HCT116 (cell line): ENCODE measurements at regions not wholly inside any gene's neighbourhood (a gene's known extent, or its start where the extent isn't known, plus 50 kb on each side); places are given as distances from the start of the nearest gene placed in this dataset.
"Not testable (repeated sequence)": the region's sequence is repeated elsewhere in the genome, so short reads cannot be mapped to it uniquely, and the experiment has no call there.

Source experiments
- ATAC-seq: fragments of 200-7000 bp; cut with Tn5 transposase; 2 replicates; pipeline ENCODE4 v1.9.1; 2020; ENCODE audit warnings: mild to moderate bottlenecking, moderate library complexity
- BruUV-seq: library from RNA; stranded (reverse); fragments of 400-500 nt; replicated peaks from 2 replicates; lab custom pipeline; 2021; lab: Mats Ljungman, UMichigan
- CTCF ChIA-PET: fragments of 300-600 bp; sonication (Branson Sonifier 250); formaldehyde crosslinking; loops from one replicate; lab custom pipeline; 2021; ENCODE audit warnings: antibody characterized with exemption; lab: Charles Lee
- POLR2A ChIA-PET: fragments of 300-600, 350-600 bp; sonication (Branson Sonifier 250); formaldehyde crosslinking; loops from one replicate; lab custom pipeline; 2021; ENCODE audit warnings: antibody characterized with exemption; lab: Charles Lee
- RAD21 ChIA-PET, 2 experiments: fragments of 300-600 bp; sonication (Branson Sonifier 250); formaldehyde crosslinking; loops; one replicate each; lab custom pipeline; 2023; ENCODE audit warnings: low total read pairs in 2 of 2; ENCODE audit not compliant: uncharacterized antibody in 2 of 2, unreplicated experiment in 2 of 2, low non-redundant PET in 1 of 2; lab: Charles Lee
- DNase-seq: peaks from one replicate; pipeline ENCODE4 v3.0.0-alpha.2; 2010; ENCODE audit warnings: low read depth, low spot score
- H2AFZ ChIP-seq: fragments of 200-600 bp; shearing (Covaris generic), sonication (generic); 2 replicates; pipeline ENCODE4 v1.6.1; 2017; ENCODE audit warnings: low read depth, mixed run types, mixed read lengths, antibody characterized with exemption, low read length; ENCODE audit not compliant: poor library complexity, severe bottlenecking
- H3K27ac ChIP-seq: 2 replicates; pipeline ENCODE4 v1.5.1; 2012; ENCODE audit warnings: low read depth, low read length
- H3K27me3 ChIP-seq: fragments of 200-600 bp; sonication (generic); 2 replicates; pipeline ENCODE4 v1.6.1; 2016; ENCODE audit warnings: mixed run types, low read length, mixed read lengths; ENCODE audit not compliant: insufficient read depth
- H3K36me3 ChIP-seq, 2 experiments: fragments of 200-500 bp in 1 of 2; fragments of 200-600 bp in 1 of 2; sonication (Bioruptor generic) in 1 of 2; sonication (generic) in 1 of 2; 2 replicates each; pipeline versions ENCODE4 v1.5.1 to v1.6.1; 2014 to 2016; ENCODE audit warnings: low read length in 2 of 2, inconsistent platforms in 1 of 2, mixed read lengths in 1 of 2, mixed run types in 1 of 2; ENCODE audit not compliant: insufficient read depth in 2 of 2, control insufficient read depth in 1 of 2
- H3K4me1 ChIP-seq, 2 experiments: fragments of 200-600 bp in 1 of 2; sonication (generic) in 1 of 2; 2 replicates each; pipeline versions ENCODE4 v1.5.1 to v1.6.1; 2012 to 2017; ENCODE audit warnings: low read length in 2 of 2, inconsistent platforms in 1 of 2, mild to moderate bottlenecking in 1 of 2, mixed read lengths in 1 of 2, mixed run types in 1 of 2, moderate library complexity in 1 of 2; ENCODE audit not compliant: insufficient read depth in 2 of 2, control insufficient read depth in 1 of 2
- H3K4me2 ChIP-seq: fragments of 200-600 bp; sonication (generic); 2 replicates; pipeline ENCODE4 v1.6.1; 2017; ENCODE audit warnings: mixed run types, low read length, mixed read lengths
- H3K4me3 ChIP-seq, 2 experiments: fragments of 200-600 bp in 1 of 2; sonication (generic) in 1 of 2; replicated peaks in 1 of 2; 2 replicates each; pipeline ENCODE4 v1.5.1; 2011 to 2016; ENCODE audit warnings: low read length in 2 of 2, control low read depth in 1 of 2, low read depth in 1 of 2, mild to moderate bottlenecking in 1 of 2, mixed read lengths in 1 of 2, mixed run types in 1 of 2
- H3K79me2 ChIP-seq: fragments of 200-600 bp; sonication (generic); 2 replicates; pipeline ENCODE4 v1.6.1; 2017; ENCODE audit warnings: mild to moderate bottlenecking, mixed run types, low read length, moderate library complexity, mixed read lengths; ENCODE audit not compliant: insufficient read depth
- H3K9ac ChIP-seq: fragments of 200-600 bp; sonication (generic); 2 replicates; pipeline ENCODE4 v1.6.1; 2016; ENCODE audit warnings: low read length, mixed read lengths
- H3K9me2 ChIP-seq: fragments of 200-600 bp; sonication (generic), shearing (Covaris generic); 2 replicates; pipeline ENCODE4 v1.6.1; 2017; ENCODE audit warnings: mixed run types, mild to moderate bottlenecking, moderate library complexity; ENCODE audit not compliant: insufficient read depth
- H3K9me3 ChIP-seq, 2 experiments: fragments of 200-500 bp in 1 of 2; fragments of 200-600 bp in 1 of 2; sonication (Bioruptor generic) in 1 of 2; sonication (generic) in 1 of 2; 2 replicates each; pipeline ENCODE4 v1.6.1; 2014 to 2017; ENCODE audit warnings: low read length in 2 of 2, mixed read lengths in 2 of 2, inconsistent platforms in 1 of 2, low read depth in 1 of 2, mild to moderate bottlenecking in 1 of 2, mixed run types in 1 of 2, moderate library complexity in 1 of 2; ENCODE audit not compliant: control insufficient read depth in 1 of 2, insufficient read depth in 1 of 2
- H4K20me1 ChIP-seq: fragments of 200-600 bp; sonication (generic), shearing (Covaris generic); 2 replicates; pipeline ENCODE4 v1.6.1; 2017; ENCODE audit warnings: mixed run types, mild to moderate bottlenecking, moderate library complexity; ENCODE audit not compliant: insufficient read depth
- FOSL1 ChIP-seq: IDR thresholded peaks from 2 replicates; pipeline ENCODE4 v1.6.1; 2012; ENCODE audit warnings: low read depth
- ZFX ChIP-seq: fragments of 450-650 bp; IDR thresholded peaks from 2 replicates; pipeline ENCODE4 v1.6.1; 2017
- intact Hi-C: fragments of 100-400 bp; cut with micrococcal nuclease; formaldehyde crosslinking; loops from 2 replicates; pipeline ENCODE4 v1.10.0; 2022
- TF ChIP-seq, protein P1 (sequence below), 3 experiments: fragments of 200-600 bp in 1 of 3; sonication (generic) in 1 of 3; IDR thresholded peaks in 2 of 3; conservative IDR thresholded peaks in 1 of 3; 2 replicates each; pipeline ENCODE4 v1.5.1; 2012 to 2017; ENCODE audit warnings: low read depth in 2 of 3, low read length in 2 of 3, antibody characterized with exemption in 1 of 3, borderline replicate concordance in 1 of 3, control low read depth in 1 of 3, mild to moderate bottlenecking in 1 of 3, mixed read lengths in 1 of 3, mixed run types in 1 of 3, moderate library complexity in 1 of 3; ENCODE audit not compliant: insufficient read depth in 1 of 3

- Histone ChIP-seq H3K9me3 (no peaks in the 10 kb centered on the region), H4K20me1 (no peaks in the 10 kb centered on the region), H3K27me3 (no peaks in the 10 kb centered on the region), H3K36me3 (no peaks in the 10 kb centered on the region), H3K79me2 (no peaks in the 10 kb centered on the region), H3K9me2 (no peaks in the 10 kb centered on the region), H3K4me3 (no peak overlapping the region), H2AFZ (no peak overlapping the region), H3K9ac (no peak overlapping the region), H3K27ac (no peak overlapping the region), H3K4me2 (no peak overlapping the region), H3K4me1 (no peaks in the 10 kb centered on the region)
- TF ChIP-seq, protein P1, sequence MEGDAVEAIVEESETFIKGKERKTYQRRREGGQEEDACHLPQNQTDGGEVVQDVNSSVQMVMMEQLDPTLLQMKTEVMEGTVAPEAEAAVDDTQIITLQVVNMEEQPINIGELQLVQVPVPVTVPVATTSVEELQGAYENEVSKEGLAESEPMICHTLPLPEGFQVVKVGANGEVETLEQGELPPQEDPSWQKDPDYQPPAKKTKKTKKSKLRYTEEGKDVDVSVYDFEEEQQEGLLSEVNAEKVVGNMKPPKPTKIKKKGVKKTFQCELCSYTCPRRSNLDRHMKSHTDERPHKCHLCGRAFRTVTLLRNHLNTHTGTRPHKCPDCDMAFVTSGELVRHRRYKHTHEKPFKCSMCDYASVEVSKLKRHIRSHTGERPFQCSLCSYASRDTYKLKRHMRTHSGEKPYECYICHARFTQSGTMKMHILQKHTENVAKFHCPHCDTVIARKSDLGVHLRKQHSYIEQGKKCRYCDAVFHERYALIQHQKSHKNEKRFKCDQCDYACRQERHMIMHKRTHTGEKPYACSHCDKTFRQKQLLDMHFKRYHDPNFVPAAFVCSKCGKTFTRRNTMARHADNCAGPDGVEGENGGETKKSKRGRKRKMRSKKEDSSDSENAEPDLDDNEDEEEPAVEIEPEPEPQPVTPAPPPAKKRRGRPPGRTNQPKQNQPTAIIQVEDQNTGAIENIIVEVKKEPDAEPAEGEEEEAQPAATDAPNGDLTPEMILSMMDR (IDR thresholded peaks at IDR 0.05 in 2 of 3, conservative IDR thresholded peaks at IDR 0.05 in 1 of 3; ENCODE audit: borderline replicate concordance in 1 of 3, insufficient read depth in 1 of 3, low read depth in 2 of 3, low read length in 2 of 3) = no peak
- TF ChIP-seq FOSL1 = no peak
- no peak for TF ChIP-seq ZFX
- DNase-seq = no peak
- intact Hi-C loops = no loop called here
- no TSS peak for BruUV-seq
- no peak for ATAC-seq
- POLR2A ChIA-PET = no interaction called here
- CTCF ChIA-PET = no interaction called here
- RAD21 ChIA-PET = no interaction called here
Observed at GRCh38 chr1:215444715-215445414, 122.2 kb upstream of the KCTD3 start.

- H3K9me2 ChIP-seq, H3K4me2 ChIP-seq, DNase-seq, H3K79me2 ChIP-seq, H3K9me3 ChIP-seq, intact Hi-C loops, H3K36me3 ChIP-seq, H4K20me1 ChIP-seq, H3K4me1 ChIP-seq, RAD21 ChIA-PET, POLR2A ChIA-PET, ATAC-seq, CTCF ChIA-PET, H2AFZ ChIP-seq, BruUV-seq, H3K9ac ChIP-seq, H3K4me3 ChIP-seq, H3K27ac ChIP-seq, H3K27me3 ChIP-seq: not testable (repeated sequence)
Observed at GRCh38 chr1:215448014-215448413, 119.1 kb upstream of the KCTD3 start.

DNA sequence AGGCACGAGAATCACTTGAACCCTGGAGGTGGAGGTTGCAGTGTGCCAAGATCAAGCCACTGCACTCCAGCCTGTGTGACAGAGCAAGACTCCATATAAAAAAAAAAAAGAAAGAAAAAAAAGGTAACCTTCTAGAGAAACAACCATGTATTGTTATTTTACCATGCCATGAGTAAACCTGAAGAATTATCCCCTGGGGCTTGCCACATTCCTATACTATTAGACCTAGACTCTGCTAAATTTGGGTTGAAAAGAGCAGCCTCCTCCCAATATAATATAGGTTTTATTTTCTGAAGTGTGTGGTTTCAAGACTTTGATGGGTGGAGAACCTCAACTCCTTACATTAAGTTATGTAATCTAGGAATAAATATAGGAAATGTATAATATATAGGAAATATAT lies 118.0 kb upstream of the KCTD3 start:
- H3K9me2 ChIP-seq, DNase-seq, ATAC-seq, CTCF ChIA-PET, H2AFZ ChIP-seq, H3K27ac ChIP-seq, H3K4me2 ChIP-seq, intact Hi-C loops, H4K20me1 ChIP-seq, POLR2A ChIA-PET, H3K9me3 ChIP-seq, BruUV-seq, H3K27me3 ChIP-seq, H3K9ac ChIP-seq, H3K79me2 ChIP-seq, H3K4me3 ChIP-seq, H3K4me1 ChIP-seq, RAD21 ChIA-PET, H3K36me3 ChIP-seq: not testable (repeated sequence)
